Neuron (in vitro differentiated cells): ENCODE measurements at regions not wholly inside any gene's neighbourhood (a gene's known extent, or its start where the extent isn't known, plus 50 kb on each side); places are given as distances from the start of the nearest gene placed in this dataset.
"Not testable (repeated sequence)": the region's sequence is repeated elsewhere in the genome, so short reads cannot be mapped to it uniquely, and the experiment has no call there.

Source experiments
- H2AFZ ChIP-seq: one replicate; pipeline ENCODE4 v1.6.1; 2013; ENCODE audit warnings: low read depth, mild to moderate bottlenecking, inconsistent platforms, low read length, moderate library complexity
- H3K27me3 ChIP-seq: one replicate; pipeline ENCODE4 v1.6.1; 2013; ENCODE audit warnings: low read length; ENCODE audit not compliant: insufficient read depth
- H3K36me3 ChIP-seq: one replicate; pipeline ENCODE4 v1.6.1; 2013; ENCODE audit warnings: low read length; ENCODE audit not compliant: insufficient read depth
- H3K4me1 ChIP-seq: one replicate; pipeline ENCODE4 v1.6.1; 2013; ENCODE audit warnings: low read length; ENCODE audit not compliant: insufficient read depth
- H3K4me3 ChIP-seq: 2 replicates; pipeline ENCODE4 v1.5.1; 2013; ENCODE audit warnings: mild to moderate bottlenecking, low read length, moderate library complexity
- H3K9me3 ChIP-seq: one replicate; pipeline ENCODE4 v1.6.1; 2013; ENCODE audit warnings: low read length

DNA sequence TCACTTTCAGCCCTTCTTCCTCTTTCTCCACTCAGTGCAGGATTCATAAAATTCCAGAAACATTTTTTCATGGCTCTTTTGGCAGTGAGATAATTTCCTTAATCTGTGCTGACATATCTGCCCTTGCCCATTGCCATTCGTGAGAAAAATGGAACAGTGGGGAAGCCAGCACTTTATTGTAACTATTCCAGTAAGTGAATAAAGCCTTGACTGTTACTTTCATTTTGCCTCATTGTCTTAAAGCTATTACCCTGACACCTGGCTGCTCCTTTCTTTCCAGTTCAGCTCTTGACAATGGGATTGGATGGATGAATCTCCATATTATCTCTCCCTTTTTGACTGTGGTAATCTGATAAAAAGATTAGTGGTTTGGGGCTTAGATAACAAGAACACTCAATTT, 1068.1 kb upstream of the PCDH20 start:
- Histone ChIP-seq H3K36me3 (no peaks in the 10 kb centered on the region), H3K4me1 (peaks cover 5% of the 10 kb centered on the region), H3K4me3 (no peak overlapping the region), H3K9me3 (no peaks in the 10 kb centered on the region), H3K27me3 (no peaks in the 10 kb centered on the region), H2AFZ (peak overlapping the region; percentile 2)

DNA sequence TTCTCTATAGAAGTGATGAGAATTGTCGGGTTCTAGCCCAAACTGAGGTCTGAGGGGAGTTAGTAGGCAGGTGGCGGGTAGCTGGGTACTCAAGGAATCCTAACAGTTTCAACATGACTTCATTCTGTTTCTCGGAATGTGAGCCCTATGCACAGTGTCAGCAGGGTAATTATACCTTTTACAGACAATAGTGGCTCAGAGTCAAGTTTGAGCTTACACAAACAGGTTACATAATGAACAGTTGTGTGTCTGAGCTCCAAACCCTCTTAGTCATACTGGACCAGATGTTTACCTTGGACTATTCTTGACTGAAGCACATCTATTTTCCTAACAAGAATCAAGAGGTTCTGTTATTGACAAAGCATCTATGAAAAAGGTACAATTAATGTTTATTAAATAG, 1066.7 kb upstream of the PCDH20 start:
- Histone ChIP-seq H3K9me3 (no peaks in the 10 kb centered on the region), H3K4me1 (peaks cover 5% of the 10 kb centered on the region), H2AFZ (no peak overlapping the region), H3K36me3 (no peaks in the 10 kb centered on the region), H3K27me3 (no peaks in the 10 kb centered on the region), H3K4me3 (no peak overlapping the region)

DNA sequence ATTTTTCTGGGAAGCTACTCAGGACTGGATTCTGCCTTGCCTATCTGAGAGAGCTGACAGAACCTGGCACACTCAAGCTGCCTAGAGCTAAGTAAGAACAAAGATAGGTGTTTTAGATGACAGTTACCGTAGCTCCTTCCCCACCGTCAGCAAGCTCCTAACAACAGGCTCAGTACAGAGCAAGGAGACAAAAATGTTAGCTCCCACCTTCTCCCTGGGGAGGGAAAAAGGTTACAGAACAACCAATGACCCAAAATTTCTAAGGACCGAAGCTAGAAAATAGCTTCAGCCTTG, 1058.2 kb upstream of the PCDH20 start:
- H3K9me3 ChIP-seq: no peaks in the 10 kb centered on the region
- no peaks in the 10 kb centered on the region for H3K27me3 ChIP-seq
- H2AFZ ChIP-seq: no peak overlapping the region
- H3K4me1 ChIP-seq: no peaks in the 10 kb centered on the region
- no peak overlapping the region for H3K4me3 ChIP-seq
- no peaks in the 10 kb centered on the region for H3K36me3 ChIP-seq

DNA sequence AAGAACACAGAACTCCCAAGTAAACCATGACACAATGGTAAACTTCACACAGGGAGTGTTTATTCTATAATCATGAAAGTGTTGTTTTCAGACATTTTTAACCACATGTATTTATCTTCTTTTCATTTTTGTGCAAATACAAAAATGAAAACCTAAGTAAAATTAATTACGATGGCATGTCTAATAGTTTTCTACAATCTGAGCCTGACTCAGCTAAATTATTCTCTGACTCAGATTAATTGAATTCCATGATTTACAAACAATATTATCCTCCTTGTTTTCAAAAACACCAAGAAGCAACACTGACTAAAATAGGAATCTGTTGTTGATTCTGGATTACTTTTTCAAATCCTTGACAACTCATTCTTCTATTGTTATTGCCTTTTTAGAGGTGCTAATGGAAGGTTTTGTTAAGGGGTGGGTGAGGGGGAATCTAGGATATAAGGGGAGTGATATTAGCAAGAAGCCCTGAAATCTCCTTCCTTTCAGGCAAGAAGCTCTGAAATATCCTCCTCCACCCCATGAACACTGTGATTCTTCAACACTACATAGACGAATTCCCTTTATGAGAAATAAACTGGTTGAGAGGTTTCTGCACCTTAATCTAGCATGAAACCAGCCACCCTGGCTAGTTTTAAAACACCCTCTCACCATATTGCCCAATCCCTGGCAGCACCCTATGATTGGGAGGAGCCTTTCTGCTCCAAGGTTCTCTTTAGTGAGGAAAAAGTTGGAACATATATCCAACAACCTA, 1057.7 kb upstream of the PCDH20 start:
- Histone ChIP-seq H3K4me3 (no peak overlapping the region), H3K36me3 (no peaks in the 10 kb centered on the region), H3K27me3 (no peaks in the 10 kb centered on the region), H3K9me3 (no peaks in the 10 kb centered on the region), H2AFZ (no peak overlapping the region), H3K4me1 (no peaks in the 10 kb centered on the region)

- no peaks in the 10 kb centered on the region for H3K4me1 ChIP-seq
- no peaks in the 10 kb centered on the region for H3K27me3 ChIP-seq
- no peaks in the 10 kb centered on the region for H3K36me3 ChIP-seq
- H3K9me3 ChIP-seq: no peaks in the 10 kb centered on the region
- no peak overlapping the region for H2AFZ ChIP-seq
- no peak overlapping the region for H3K4me3 ChIP-seq
Observed at GRCh38 chr13:62453761-62454160, 1038.1 kb upstream of the PCDH20 start.

GRCh38 chr13:62450759-62451158, 1035.1 kb upstream of the PCDH20 start:
- Histone ChIP-seq H2AFZ (no peak overlapping the region), H3K36me3 (no peaks in the 10 kb centered on the region), H3K27me3 (no peaks in the 10 kb centered on the region), H3K9me3 (no peaks in the 10 kb centered on the region), H3K4me3 (no peak overlapping the region), H3K4me1 (no peaks in the 10 kb centered on the region)

DNA sequence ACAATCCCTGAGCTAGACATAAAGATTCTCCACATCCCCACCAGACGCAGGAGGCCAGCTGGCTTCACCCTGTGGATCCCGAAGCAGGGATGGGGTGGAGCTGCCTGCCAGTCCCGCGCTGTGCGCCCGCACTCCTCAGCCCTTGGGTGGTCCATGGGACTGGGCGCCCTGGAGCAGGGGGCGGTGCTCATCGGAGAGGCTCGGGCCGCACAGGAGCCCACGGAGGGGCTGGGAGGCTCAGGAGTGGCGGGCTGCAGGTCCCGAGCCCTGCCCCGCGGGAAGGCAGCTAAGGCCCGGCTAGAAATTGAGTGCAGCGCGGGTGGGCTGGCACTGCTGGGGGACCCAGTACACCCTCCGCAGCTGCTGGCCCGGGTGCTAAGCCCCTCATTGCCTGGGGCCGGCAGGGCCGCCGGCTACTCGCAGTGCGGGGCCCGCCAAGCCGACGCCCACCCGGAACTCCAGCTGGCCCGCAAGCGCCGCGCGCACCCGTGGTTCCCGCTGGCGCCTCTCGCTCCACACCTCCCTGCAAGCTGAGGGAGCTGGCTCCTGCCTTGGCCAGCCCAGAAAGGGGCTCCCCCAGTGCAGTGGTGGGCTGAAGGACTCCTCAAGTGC, 1032.2 kb upstream of the PCDH20 start:
- H2AFZ ChIP-seq, H3K4me3 ChIP-seq, H3K27me3 ChIP-seq, H3K4me1 ChIP-seq, H3K36me3 ChIP-seq, H3K9me3 ChIP-seq: not testable (repeated sequence)

DNA sequence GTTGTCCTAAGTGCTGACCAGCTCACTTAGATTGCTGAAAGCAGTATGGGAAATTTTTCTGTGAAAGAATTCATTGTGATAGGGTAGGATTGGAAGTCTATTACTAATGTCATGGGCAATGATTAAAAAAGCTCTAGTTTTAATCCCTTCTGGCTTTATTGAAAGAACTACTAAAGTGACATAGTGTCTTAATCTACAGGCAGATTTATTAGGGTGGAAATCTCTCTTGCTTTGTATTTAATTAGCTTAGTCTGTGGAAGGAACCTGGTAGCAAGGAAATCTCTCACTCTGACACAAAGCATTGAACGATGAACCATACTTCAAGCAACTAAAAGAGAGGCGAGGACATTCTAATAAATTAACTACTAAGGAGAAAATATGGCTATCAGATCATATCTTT, 1029.2 kb upstream of the PCDH20 start:
- Histone ChIP-seq H3K27me3 (no peaks in the 10 kb centered on the region), H3K9me3 (no peaks in the 10 kb centered on the region), H3K4me3 (no peak overlapping the region), H3K36me3 (no peaks in the 10 kb centered on the region), H2AFZ (no peak overlapping the region), H3K4me1 (no peaks in the 10 kb centered on the region)

DNA sequence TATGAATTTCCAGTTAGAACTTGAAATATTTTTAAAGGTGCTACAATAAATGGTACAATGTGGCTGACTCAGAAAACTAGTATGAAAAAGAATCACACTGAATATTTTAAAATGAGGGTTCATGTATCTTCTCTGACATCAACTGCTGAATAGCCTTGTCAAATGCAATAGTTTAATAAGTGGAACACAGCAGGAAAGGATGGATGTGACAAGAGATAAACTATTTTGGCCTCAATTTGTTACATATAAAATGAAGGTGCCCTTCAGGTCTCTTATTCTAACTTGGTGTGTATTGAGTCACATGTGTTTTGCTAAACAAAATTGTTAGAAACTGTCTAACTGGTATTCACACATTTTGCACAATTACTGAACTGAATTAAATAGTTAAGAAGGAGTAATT, 1018.4 kb upstream of the PCDH20 start:
- peaks cover 2% of the 10 kb centered on the region for H3K4me1 ChIP-seq
- no peaks in the 10 kb centered on the region for H3K27me3 ChIP-seq

DNA sequence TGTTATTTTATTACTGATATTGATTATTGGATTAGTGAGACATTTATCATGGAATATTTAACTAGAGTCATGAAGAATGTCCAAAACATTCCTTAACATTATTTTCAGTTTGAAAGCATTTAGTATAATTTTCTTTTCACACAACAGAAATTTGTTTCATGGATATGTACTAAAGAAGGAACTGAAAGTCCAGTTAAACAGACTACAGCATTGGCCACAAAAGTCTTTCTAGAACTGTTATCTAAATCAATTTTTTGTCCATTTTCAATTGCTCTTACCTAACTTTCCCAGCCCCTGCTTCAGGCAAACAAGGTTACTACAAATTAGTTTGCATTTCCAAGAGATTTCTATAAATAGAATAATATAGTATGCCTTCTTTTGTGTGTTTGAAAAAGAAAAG, 1018.0 kb upstream of the PCDH20 start:
- peaks cover 2% of the 10 kb centered on the region for H3K4me1 ChIP-seq
- H3K9me3 ChIP-seq: no peaks in the 10 kb centered on the region
- H3K27me3 ChIP-seq: no peaks in the 10 kb centered on the region
- no peaks in the 10 kb centered on the region for H3K36me3 ChIP-seq
- H2AFZ ChIP-seq: no peak overlapping the region
- H3K4me3 ChIP-seq: no peak overlapping the region

More for the DNA sequence above, 1018.4 kb upstream of the PCDH20 start:
- H3K9me3 ChIP-seq: no peaks in the 10 kb centered on the region
- H3K36me3 ChIP-seq: no peaks in the 10 kb centered on the region
- H3K4me3 ChIP-seq: no peak overlapping the region
- no peak overlapping the region for H2AFZ ChIP-seq

GRCh38 chr13:62432906-62433305, 1017.3 kb upstream of the PCDH20 start:
- Histone ChIP-seq H3K4me3 (no peak overlapping the region), H3K9me3 (no peaks in the 10 kb centered on the region), H3K36me3 (no peaks in the 10 kb centered on the region), H3K4me1 (peaks cover 2% of the 10 kb centered on the region), H3K27me3 (no peaks in the 10 kb centered on the region), H2AFZ (no peak overlapping the region)

GRCh38 chr13:62432295-62432694, 1016.6 kb upstream of the PCDH20 start:
- Histone ChIP-seq H2AFZ (no peak overlapping the region), H3K4me1 (peaks cover 2% of the 10 kb centered on the region), H3K27me3 (no peaks in the 10 kb centered on the region), H3K4me3 (no peak overlapping the region), H3K36me3 (no peaks in the 10 kb centered on the region), H3K9me3 (no peaks in the 10 kb centered on the region)

GRCh38 chr13:62431852-62432251, 1016.2 kb upstream of the PCDH20 start:
- H3K36me3 ChIP-seq: no peaks in the 10 kb centered on the region
- no peak overlapping the region for H2AFZ ChIP-seq
- no peaks in the 10 kb centered on the region for H3K27me3 ChIP-seq
- no peak overlapping the region for H3K4me3 ChIP-seq
- no peaks in the 10 kb centered on the region for H3K9me3 ChIP-seq
- peaks cover 2% of the 10 kb centered on the region for H3K4me1 ChIP-seq

DNA sequence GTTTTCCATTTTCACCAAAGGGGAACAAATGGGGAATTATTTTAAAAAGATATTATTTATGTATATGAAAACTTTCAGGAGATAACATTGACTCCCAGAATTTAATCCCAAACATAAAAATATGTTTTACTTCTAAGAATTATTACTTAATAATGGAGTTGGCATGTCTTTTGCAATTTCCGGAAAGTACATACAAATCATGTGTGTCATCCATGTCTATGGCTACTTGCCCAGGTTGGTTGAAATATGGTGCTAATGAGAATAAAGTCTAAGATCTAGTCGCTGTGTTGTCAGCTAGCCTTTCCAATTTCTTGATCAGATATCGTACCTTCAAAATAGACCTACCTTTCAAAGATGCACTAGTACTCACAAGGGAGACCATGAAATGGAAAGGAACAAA, 1003.2 kb upstream of the PCDH20 start:
- Histone ChIP-seq H2AFZ (no peak overlapping the region), H3K4me3 (no peak overlapping the region), H3K36me3 (no peaks in the 10 kb centered on the region), H3K27me3 (no peaks in the 10 kb centered on the region), H3K9me3 (no peaks in the 10 kb centered on the region), H3K4me1 (no peaks in the 10 kb centered on the region)
